OCI-LY7 (cell line): ENCODE measurements at regions not wholly inside any gene's neighbourhood (a gene's known extent, or its start where the extent isn't known, plus 50 kb on each side); places are given as distances from the start of the nearest gene placed in this dataset.
"Not testable (repeated sequence)": the region's sequence is repeated elsewhere in the genome, so short reads cannot be mapped to it uniquely, and the experiment has no call there.

Experiments used
- BruUV-seq: library from RNA; stranded (reverse); fragments of 400-500 nt; replicated peaks from 2 replicates; lab custom pipeline; 2021; lab: Mats Ljungman, UMichigan
- CTCF ChIA-PET: fragments of 300-600 bp; sonication (Branson Sonifier 250); formaldehyde crosslinking; loops from one replicate; lab custom pipeline; 2022; ENCODE audit warnings: antibody characterized with exemption; ENCODE audit not compliant: unreplicated experiment; lab: Charles Lee
- POLR2A ChIA-PET: fragments of 300-600 bp; sonication (Branson Sonifier 250); formaldehyde crosslinking; loops from one replicate; lab custom pipeline; 2022; ENCODE audit warnings: antibody characterized with exemption; lab: Charles Lee
- DNase-seq: peaks from one replicate; pipeline ENCODE4 v3.0.0-alpha.2; 2015; ENCODE audit warnings: low spot score
- H2AFZ ChIP-seq: fragments of 200-600 bp; sonication (generic), shearing (Covaris generic); 2 replicates; pipeline ENCODE4 v1.6.1; 2014; ENCODE audit warnings: mild to moderate bottlenecking, antibody characterized with exemption, low read length, moderate library complexity
- H3K27ac ChIP-seq: fragments of 200-600 bp; sonication (generic); 2 replicates; pipeline ENCODE4 v1.5.1; 2014; ENCODE audit warnings: mixed run types, low read depth, mild to moderate bottlenecking, moderate library complexity, low read length, inconsistent platforms; ENCODE audit not compliant: poor library complexity, severe bottlenecking
- H3K36me3 ChIP-seq: fragments of 200-600 bp; sonication (generic); 2 replicates; pipeline ENCODE4 v1.6.1; 2014; ENCODE audit warnings: mild to moderate bottlenecking, antibody characterized with exemption, low read length, moderate library complexity, mixed read lengths; ENCODE audit not compliant: insufficient read depth
- H3K4me1 ChIP-seq: fragments of 200-600 bp; sonication (generic); 2 replicates; pipeline ENCODE4 v1.5.1; 2014; ENCODE audit warnings: mild to moderate bottlenecking, low read length; ENCODE audit not compliant: insufficient read depth, poor library complexity, severe bottlenecking
- H3K4me2 ChIP-seq: fragments of 200-600 bp; sonication (generic); 2 replicates; pipeline ENCODE4 v1.6.1; 2014; ENCODE audit warnings: mild to moderate bottlenecking, low read length
- H3K4me3 ChIP-seq: fragments of 200-600 bp; sonication (generic); 2 replicates; pipeline ENCODE4 v1.5.1; 2014; ENCODE audit warnings: mild to moderate bottlenecking, low read depth, low read length; ENCODE audit not compliant: poor library complexity, severe bottlenecking
- H3K79me2 ChIP-seq: fragments of 200-600 bp; sonication (generic); 2 replicates; pipeline ENCODE4 v1.6.1; 2016; ENCODE audit warnings: low read depth, mild to moderate bottlenecking, low read length, moderate library complexity, mixed read lengths; ENCODE audit not compliant: insufficient read depth
- H3K9me2 ChIP-seq: fragments of 200-600 bp; sonication (generic); 2 replicates; pipeline ENCODE4 v1.6.1; 2016; ENCODE audit warnings: mild to moderate bottlenecking, low read length, mixed read lengths; ENCODE audit not compliant: insufficient read depth
- H3K9me3 ChIP-seq: fragments of 200-600 bp; sonication (generic); 2 replicates; pipeline ENCODE4 v1.6.1; 2014; ENCODE audit warnings: mild to moderate bottlenecking, mixed run types, low read length, mixed read lengths
- H4K20me1 ChIP-seq: fragments of 200-600 bp; sonication (generic); 2 replicates; pipeline ENCODE4 v1.6.1; 2014; ENCODE audit warnings: mild to moderate bottlenecking, antibody characterized with exemption, low read length, moderate library complexity, mixed read lengths; ENCODE audit not compliant: insufficient read depth
- EZH2phosphoT487 ChIP-seq: fragments of 200-600 bp; sonication (generic); IDR thresholded peaks from 2 replicates; pipeline ENCODE4 v1.6.1; 2018; ENCODE audit warnings: low read depth, borderline replicate concordance, mild to moderate bottlenecking, mixed run types, antibody characterized with exemption, low read length, moderate library complexity, mixed read lengths
- intact Hi-C: fragments of 100-400 bp; cut with micrococcal nuclease; formaldehyde crosslinking; loops from one replicate; pipeline ENCODE4 v1.10.0; 2022; ENCODE audit not compliant: unreplicated experiment
- TF ChIP-seq, protein P1 (sequence below): fragments of 200-600 bp; sonication (generic); conservative IDR thresholded peaks from 2 replicates; pipeline ENCODE4 v1.5.1; 2014; ENCODE audit warnings: mild to moderate bottlenecking, antibody characterized with exemption, low read length, moderate library complexity, mixed read lengths

DNA sequence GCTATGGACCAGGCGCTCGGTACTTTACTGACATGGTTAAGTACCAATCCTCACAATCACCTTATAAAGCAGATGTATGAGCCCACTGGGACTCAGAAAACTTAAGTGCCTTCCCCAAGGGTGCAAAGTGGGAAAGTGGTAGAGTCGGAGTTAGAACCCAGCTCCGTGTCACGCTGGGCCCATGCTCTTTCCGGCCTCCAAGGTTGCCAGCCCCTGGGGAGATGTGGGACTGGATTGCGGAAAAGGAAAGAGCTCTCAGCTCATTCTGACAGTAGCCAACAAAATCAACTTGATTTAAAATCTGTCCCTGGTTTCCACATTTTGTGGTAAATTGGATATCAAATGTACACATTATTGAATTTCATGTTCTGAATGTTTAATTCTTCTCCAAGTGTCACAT, 403.8 kb downstream of the DCDC2C start:
- H3K27ac ChIP-seq, result no peak overlapping the region
- H2AFZ ChIP-seq, result no peak overlapping the region
- H3K4me2 ChIP-seq, result no peak overlapping the region
- H3K4me3 ChIP-seq, result no peak overlapping the region
- no peak for TF ChIP-seq EZH2phosphoT487
- TF ChIP-seq, protein P1, sequence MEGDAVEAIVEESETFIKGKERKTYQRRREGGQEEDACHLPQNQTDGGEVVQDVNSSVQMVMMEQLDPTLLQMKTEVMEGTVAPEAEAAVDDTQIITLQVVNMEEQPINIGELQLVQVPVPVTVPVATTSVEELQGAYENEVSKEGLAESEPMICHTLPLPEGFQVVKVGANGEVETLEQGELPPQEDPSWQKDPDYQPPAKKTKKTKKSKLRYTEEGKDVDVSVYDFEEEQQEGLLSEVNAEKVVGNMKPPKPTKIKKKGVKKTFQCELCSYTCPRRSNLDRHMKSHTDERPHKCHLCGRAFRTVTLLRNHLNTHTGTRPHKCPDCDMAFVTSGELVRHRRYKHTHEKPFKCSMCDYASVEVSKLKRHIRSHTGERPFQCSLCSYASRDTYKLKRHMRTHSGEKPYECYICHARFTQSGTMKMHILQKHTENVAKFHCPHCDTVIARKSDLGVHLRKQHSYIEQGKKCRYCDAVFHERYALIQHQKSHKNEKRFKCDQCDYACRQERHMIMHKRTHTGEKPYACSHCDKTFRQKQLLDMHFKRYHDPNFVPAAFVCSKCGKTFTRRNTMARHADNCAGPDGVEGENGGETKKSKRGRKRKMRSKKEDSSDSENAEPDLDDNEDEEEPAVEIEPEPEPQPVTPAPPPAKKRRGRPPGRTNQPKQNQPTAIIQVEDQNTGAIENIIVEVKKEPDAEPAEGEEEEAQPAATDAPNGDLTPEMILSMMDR, result no peak
- H3K4me1 ChIP-seq, result no peaks in the 10 kb centered on the region
- H4K20me1 ChIP-seq, result no peaks in the 10 kb centered on the region
- H3K9me2 ChIP-seq, result no peaks in the 10 kb centered on the region
- BruUV-seq, result no TSS peak
- no peaks in the 10 kb centered on the region for H3K9me3 ChIP-seq
- no peak for DNase-seq
- H3K36me3 ChIP-seq, result no peaks in the 10 kb centered on the region
- intact Hi-C loops, result no loop called here
- ChIA-PET CTCF (no interaction called here), POLR2A (no interaction called here)
- H3K79me2 ChIP-seq, result no peaks in the 10 kb centered on the region

DNA sequence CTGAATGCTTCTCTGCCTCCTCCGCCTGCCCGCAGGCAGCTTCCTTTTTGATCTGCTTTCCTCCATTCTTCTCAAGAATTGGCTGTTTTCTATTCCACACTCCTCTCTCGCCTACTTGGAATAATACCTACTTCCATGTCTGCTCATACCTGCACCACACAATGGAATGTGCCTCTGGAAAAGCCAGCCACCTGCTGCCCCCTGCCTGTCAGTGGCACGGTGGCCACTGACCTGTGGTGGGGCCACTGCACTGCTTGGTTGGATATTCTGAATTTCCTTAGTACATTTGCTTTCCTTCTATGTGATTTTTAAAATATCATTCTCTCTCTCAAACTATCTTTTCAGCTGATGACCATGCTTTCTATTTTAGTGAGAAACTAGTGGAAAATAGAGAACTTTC, 406.9 kb downstream of the DCDC2C start:
- H3K79me2 ChIP-seq, result no peaks in the 10 kb centered on the region
- H3K27ac ChIP-seq, result no peak overlapping the region
- ChIA-PET CTCF (no interaction called here), POLR2A (interaction anchor here (1.1 kb wide), 1 partner anchor 97 kb away, joined by 4 read pairs; no protein-coding TSS in a partner anchor)
- no peaks in the 10 kb centered on the region for H3K4me1 ChIP-seq
- H3K4me2 ChIP-seq, result no peak overlapping the region
- no peaks in the 10 kb centered on the region for H3K36me3 ChIP-seq
- no peak overlapping the region for H2AFZ ChIP-seq
- no TSS peak for BruUV-seq
- H3K4me3 ChIP-seq, result no peak overlapping the region
- H4K20me1 ChIP-seq, result no peaks in the 10 kb centered on the region
- H3K9me2 ChIP-seq, result no peaks in the 10 kb centered on the region
- H3K9me3 ChIP-seq, result no peaks in the 10 kb centered on the region
- intact Hi-C loops, result no loop called here
- no peak for TF ChIP-seq EZH2phosphoT487
- TF ChIP-seq, protein P1, result 0 out of 2 replicates have a peak, but pooled peaks have one; percentile 18
- no peak for DNase-seq

DNA sequence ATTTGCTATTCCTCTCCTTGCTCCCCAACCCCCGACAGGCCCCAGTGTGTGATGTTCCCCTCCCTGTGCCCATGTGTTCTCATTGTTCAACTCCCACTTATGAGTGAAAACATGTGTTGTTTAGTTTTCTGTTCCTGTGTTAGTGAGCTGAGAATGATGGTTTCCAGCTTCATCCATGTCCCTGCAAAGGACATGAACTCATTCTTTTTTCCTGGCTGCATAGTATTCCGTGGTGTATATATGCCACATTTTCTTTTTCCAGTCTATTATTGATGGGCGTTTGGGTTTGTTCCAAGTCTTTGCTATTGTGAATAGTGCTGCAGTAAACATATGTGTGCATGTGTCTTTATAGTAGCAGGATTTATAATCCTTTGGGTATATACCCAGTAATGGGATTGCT, 412.1 kb downstream of the DCDC2C start:
- H3K36me3 ChIP-seq, H3K4me2 ChIP-seq, intact Hi-C loops, POLR2A ChIA-PET, H3K27ac ChIP-seq, H3K9me2 ChIP-seq, H4K20me1 ChIP-seq, DNase-seq, BruUV-seq, H3K9me3 ChIP-seq, H3K4me3 ChIP-seq, H3K79me2 ChIP-seq, H3K4me1 ChIP-seq, H2AFZ ChIP-seq: not testable (repeated sequence)
- CTCF ChIA-PET, result interaction anchor here (0.6 kb wide), 1 partner anchor 323 kb away, joined by 3 read pairs; no protein-coding TSS in a partner anchor
